Neural crest cell (in vitro differentiated cells): ENCODE measurements at regions not wholly inside any gene's neighbourhood (a gene's known extent, or its start where the extent isn't known, plus 50 kb on each side); places are given as distances from the start of the nearest gene placed in this dataset.

Experiments
- DNase-seq: peaks from one replicate; pipeline ENCODE4 v3.0.0; 2021; ENCODE audit warnings: low read depth, mixed read lengths, low spot score
- H3K27ac Mint-ChIP-seq: one replicate; pipeline ENCODE4 v1.8.0; 2021; ENCODE audit warnings: mild to moderate bottlenecking, mixed read lengths; ENCODE audit not compliant: unreplicated experiment
- H3K27me3 Mint-ChIP-seq: 2 replicates; pipeline ENCODE4 v1.8.0; 2021; ENCODE audit warnings: low read depth, mild to moderate bottlenecking, mixed read lengths
- H3K36me3 Mint-ChIP-seq: 2 replicates; pipeline ENCODE4 v1.8.0; 2021; ENCODE audit warnings: low read depth, mild to moderate bottlenecking, mixed read lengths
- H3K4me1 Mint-ChIP-seq: 2 replicates; pipeline ENCODE4 v1.8.0; 2021; ENCODE audit warnings: mixed read lengths
- H3K4me3 Mint-ChIP-seq: one replicate; pipeline ENCODE4 v1.8.0; 2021; ENCODE audit warnings: mild to moderate bottlenecking, mixed read lengths
- H3K9me3 Mint-ChIP-seq: 2 replicates; pipeline ENCODE4 v1.8.0; 2021; ENCODE audit warnings: mixed read lengths
- CTCF ChIP-seq: fragments of 200-600 bp; sonication (generic); conservative IDR thresholded peaks from 2 replicates; pipeline ENCODE4 v1.5.0; 2021; ENCODE audit warnings: antibody characterized with exemption, mild to moderate bottlenecking

GRCh38 chr5:133825631-133826289, 142.7 kb downstream of the C5orf15 start:
- H3K27ac Mint-ChIP-seq, result no peak overlapping the region
- H3K4me1 Mint-ChIP-seq, result peaks cover 8% of the 10 kb centered on the region
- H3K36me3 Mint-ChIP-seq, result no peaks in the 10 kb centered on the region

GRCh38 chr5:133824661-133825254, 143.7 kb downstream of the C5orf15 start:
- no peaks in the 10 kb centered on the region for H3K36me3 Mint-ChIP-seq
- no peak for TF ChIP-seq CTCF
- no peak overlapping the region for H3K27ac Mint-ChIP-seq
- DNase-seq, result no peak
- H3K27me3 Mint-ChIP-seq, result peaks cover 14% of the 10 kb centered on the region
- no peaks in the 10 kb centered on the region for H3K9me3 Mint-ChIP-seq
- no peak overlapping the region for H3K4me3 Mint-ChIP-seq
- peaks cover 15% of the 10 kb centered on the region for H3K4me1 Mint-ChIP-seq

More at GRCh38 chr5:133825631-133826289, 142.7 kb downstream of the C5orf15 start:
- peaks cover 10% of the 10 kb centered on the region for H3K27me3 Mint-ChIP-seq
- no peaks in the 10 kb centered on the region for H3K9me3 Mint-ChIP-seq
- H3K4me3 Mint-ChIP-seq, result no peak overlapping the region
- no peak for DNase-seq
- no peak for TF ChIP-seq CTCF

- DNase-seq, result no peak
- H3K27me3 Mint-ChIP-seq, result peaks cover 17% of the 10 kb centered on the region
- H3K27ac Mint-ChIP-seq, result no peak overlapping the region
- no peaks in the 10 kb centered on the region for H3K36me3 Mint-ChIP-seq
- no peak for TF ChIP-seq CTCF
- no peaks in the 10 kb centered on the region for H3K9me3 Mint-ChIP-seq
- H3K4me1 Mint-ChIP-seq, result peaks cover 11% of the 10 kb centered on the region
- no peak overlapping the region for H3K4me3 Mint-ChIP-seq
These were observed 146.5 kb downstream of the C5orf15 start for GRCh38 chr5:133821889-133822288.

- peaks cover 11% of the 10 kb centered on the region for H3K4me1 Mint-ChIP-seq
- TF ChIP-seq CTCF, result no peak
- no peak overlapping the region for H3K4me3 Mint-ChIP-seq
- H3K27ac Mint-ChIP-seq, result no peak overlapping the region
- peaks cover 17% of the 10 kb centered on the region for H3K27me3 Mint-ChIP-seq
- no peak for DNase-seq
- no peaks in the 10 kb centered on the region for H3K9me3 Mint-ChIP-seq
- H3K36me3 Mint-ChIP-seq, result no peaks in the 10 kb centered on the region
These were observed 147.1 kb downstream of the C5orf15 start for GRCh38 chr5:133821311-133821741.

DNA sequence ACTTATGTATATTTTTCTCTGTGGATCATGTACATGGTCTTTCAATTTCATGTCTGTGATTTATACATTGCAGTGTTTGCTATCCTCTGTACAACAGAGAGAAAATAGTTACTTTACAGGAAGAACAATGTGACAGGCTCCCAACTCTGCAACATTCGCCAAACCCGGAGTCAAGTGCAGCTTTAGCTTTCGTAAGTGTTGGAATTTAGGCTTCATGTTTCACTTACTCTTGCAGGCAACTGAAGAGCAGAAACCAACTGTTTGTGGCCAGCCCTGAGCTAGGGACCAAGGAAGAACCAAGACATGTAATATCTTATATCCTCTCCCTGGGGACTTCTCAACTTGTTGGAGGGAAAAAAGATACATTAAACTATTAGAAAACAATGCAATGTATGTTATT, 147.9 kb downstream of the C5orf15 start:
- no peak overlapping the region for H3K27ac Mint-ChIP-seq
- H3K9me3 Mint-ChIP-seq, result no peaks in the 10 kb centered on the region
- no peak for DNase-seq
- TF ChIP-seq CTCF, result no peak
- peaks cover 11% of the 10 kb centered on the region for H3K4me1 Mint-ChIP-seq
- peaks cover 17% of the 10 kb centered on the region for H3K27me3 Mint-ChIP-seq
- no peaks in the 10 kb centered on the region for H3K36me3 Mint-ChIP-seq
- no peak overlapping the region for H3K4me3 Mint-ChIP-seq
